ENCODE measurements at regions not wholly inside any gene's neighbourhood (a gene's known extent, or its start where the extent isn't known, plus 50 kb on each side); places are given as distances from the start of the nearest gene placed in this dataset.

DNA sequence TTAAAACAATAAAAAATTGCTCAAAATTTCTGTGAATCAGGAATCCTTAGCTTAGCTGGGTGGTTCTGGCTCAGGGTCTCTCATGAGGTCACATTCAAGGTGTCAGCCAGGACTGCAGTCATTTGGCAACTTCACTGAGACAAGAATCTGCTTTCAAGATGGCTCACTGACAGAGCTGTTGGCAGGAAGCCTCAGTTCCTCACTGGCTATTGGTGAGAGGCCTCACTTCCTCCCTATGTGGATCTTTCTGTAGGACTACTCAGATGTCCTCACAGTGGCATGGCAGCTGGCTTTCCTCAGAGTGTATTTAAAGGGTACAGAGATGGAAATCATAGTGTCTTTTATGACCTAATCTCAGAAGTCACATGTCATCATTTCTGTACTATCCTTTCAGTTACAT is 785.7 kb downstream of the ADGRL2 start:
- TF ChIP-seq, protein P1, sequence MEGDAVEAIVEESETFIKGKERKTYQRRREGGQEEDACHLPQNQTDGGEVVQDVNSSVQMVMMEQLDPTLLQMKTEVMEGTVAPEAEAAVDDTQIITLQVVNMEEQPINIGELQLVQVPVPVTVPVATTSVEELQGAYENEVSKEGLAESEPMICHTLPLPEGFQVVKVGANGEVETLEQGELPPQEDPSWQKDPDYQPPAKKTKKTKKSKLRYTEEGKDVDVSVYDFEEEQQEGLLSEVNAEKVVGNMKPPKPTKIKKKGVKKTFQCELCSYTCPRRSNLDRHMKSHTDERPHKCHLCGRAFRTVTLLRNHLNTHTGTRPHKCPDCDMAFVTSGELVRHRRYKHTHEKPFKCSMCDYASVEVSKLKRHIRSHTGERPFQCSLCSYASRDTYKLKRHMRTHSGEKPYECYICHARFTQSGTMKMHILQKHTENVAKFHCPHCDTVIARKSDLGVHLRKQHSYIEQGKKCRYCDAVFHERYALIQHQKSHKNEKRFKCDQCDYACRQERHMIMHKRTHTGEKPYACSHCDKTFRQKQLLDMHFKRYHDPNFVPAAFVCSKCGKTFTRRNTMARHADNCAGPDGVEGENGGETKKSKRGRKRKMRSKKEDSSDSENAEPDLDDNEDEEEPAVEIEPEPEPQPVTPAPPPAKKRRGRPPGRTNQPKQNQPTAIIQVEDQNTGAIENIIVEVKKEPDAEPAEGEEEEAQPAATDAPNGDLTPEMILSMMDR (IDR thresholded peaks at IDR 0.05): no peak
- TF ChIP-seq EP300 (IDR thresholded peaks at IDR 0.05) (no peak), POLR2A (IDR thresholded peaks at IDR 0.05) (no peak)
